Activated T-helper 2 cell treated with anti-CD3 and anti-CD28 coated beads, Interferon-gamma antibody, Interleukin-2, Interleukin-4, amounts not matched to agents 10 μg/mL and 5 μg/mL and 100 μg/mL, durations not matched to agents 14 hours and 24 hours and 36 hours (primary cell): ENCODE measurements at regions not wholly inside any gene's neighbourhood (a gene's known extent, or its start where the extent isn't known, plus 50 kb on each side); places are given as distances from the start of the nearest gene placed in this dataset.
"Not testable (repeated sequence)": the region's sequence is repeated elsewhere in the genome, so short reads cannot be mapped to it uniquely, and the experiment has no call there.

ENCODE experiments used
- DNase-seq: peaks from one replicate; pipeline ENCODE4 v3.0.0; 2021; ENCODE audit warnings: low spot score
- H3K27ac Mint-ChIP-seq: one replicate; pipeline ENCODE4 v1.8.0; 2021; ENCODE audit warnings: mixed read lengths
- H3K27me3 Mint-ChIP-seq: one replicate; pipeline ENCODE4 v1.8.0; 2021; ENCODE audit warnings: low read depth, mixed read lengths
- H3K36me3 Mint-ChIP-seq: one replicate; pipeline ENCODE4 v1.8.0; 2021; ENCODE audit warnings: low read depth, mixed read lengths
- H3K4me1 Mint-ChIP-seq: one replicate; pipeline ENCODE4 v1.8.0; 2021; ENCODE audit warnings: low read depth, mixed read lengths
- H3K4me3 Mint-ChIP-seq: one replicate; pipeline ENCODE4 v1.8.0; 2021; ENCODE audit warnings: low read depth, mild to moderate bottlenecking, moderate library complexity, mixed read lengths
- H3K9me3 Mint-ChIP-seq: one replicate; pipeline ENCODE4 v1.8.0; 2021; ENCODE audit warnings: mixed read lengths
- intact Hi-C: fragments of 100-400 bp; cut with micrococcal nuclease; formaldehyde crosslinking; loops from one replicate; pipeline ENCODE4 v1.15.1; 2023

DNA sequence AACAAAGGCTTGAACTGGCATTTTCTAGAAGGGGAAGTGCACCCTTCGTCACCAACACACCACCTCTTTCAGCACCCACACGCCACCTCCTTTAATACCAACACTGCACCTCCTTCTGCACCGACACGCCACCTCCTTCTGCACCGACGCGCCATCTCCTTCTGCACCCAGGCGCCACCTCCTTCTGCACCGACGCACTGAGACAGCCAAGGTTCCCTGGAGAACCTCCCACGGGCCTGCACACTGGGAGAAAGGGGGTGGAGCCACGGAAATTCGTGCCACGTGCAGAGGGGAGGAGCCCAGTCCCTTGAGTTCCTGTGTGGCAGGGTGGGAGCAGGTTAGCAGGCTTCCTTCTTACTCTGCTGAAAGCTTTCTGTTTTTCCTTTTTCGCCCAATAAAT is 327.9 kb upstream of the C1orf174 start:
- Mint-ChIP-seq H3K9me3 (no peaks in the 10 kb centered on the region), H3K4me1 (no peaks in the 10 kb centered on the region), H3K27me3 (no peaks in the 10 kb centered on the region), H3K27ac (no peak overlapping the region), H3K36me3 (no peaks in the 10 kb centered on the region), H3K4me3 (no peak overlapping the region)
- intact Hi-C loops, result no loop called here
- no peak for DNase-seq

DNA sequence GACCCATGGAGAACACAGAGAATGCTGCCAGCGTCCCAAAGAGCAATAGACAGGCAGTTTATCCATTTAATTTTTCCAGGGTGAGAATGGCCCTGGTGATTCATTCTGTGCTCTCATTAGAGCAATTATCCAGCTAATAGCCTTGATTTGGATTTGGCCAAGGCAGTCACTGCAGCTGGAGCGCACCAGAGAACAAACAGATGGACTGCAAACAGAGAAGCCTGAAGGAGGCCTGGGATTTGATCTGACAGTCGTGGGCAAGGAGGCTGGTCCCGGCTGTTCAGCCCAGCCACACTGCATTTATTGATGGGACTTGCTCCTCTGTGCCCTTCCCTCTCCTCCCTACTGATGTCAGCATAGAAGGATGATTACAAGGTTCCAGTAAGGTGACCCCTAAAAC is 353.9 kb upstream of the C1orf174 start:
- DNase-seq, result no peak
- peaks cover 17% of the 10 kb centered on the region for H3K9me3 Mint-ChIP-seq
- H3K27ac Mint-ChIP-seq, result no peak overlapping the region
- intact Hi-C loops, result no loop called here
- H3K4me1 Mint-ChIP-seq, result no peaks in the 10 kb centered on the region
- H3K36me3 Mint-ChIP-seq, result no peaks in the 10 kb centered on the region
- H3K27me3 Mint-ChIP-seq, result peaks cover 2% of the 10 kb centered on the region
- no peak overlapping the region for H3K4me3 Mint-ChIP-seq

DNA sequence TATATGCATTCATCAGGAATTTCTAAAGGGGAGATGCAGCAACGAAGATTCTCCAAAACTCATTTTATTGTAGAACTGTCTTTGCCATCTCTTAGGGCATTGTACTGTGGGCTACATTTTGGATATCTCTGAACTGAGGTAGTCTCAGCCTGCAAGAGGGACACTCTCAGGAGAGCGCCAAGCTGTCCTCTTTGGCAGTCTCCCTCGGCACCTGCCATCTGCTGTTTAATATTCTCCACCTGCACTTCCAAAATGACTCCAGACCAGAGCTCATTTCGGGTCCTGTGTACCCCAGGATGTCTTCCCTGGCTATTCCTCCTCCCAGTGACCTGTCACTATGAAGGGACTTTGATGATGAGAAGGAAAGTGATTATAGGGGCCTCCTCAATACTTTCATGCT is 356.3 kb upstream of the C1orf174 start:
- H3K27ac Mint-ChIP-seq, result no peak overlapping the region
- no peaks in the 10 kb centered on the region for H3K36me3 Mint-ChIP-seq
- no peak for DNase-seq
- no peaks in the 10 kb centered on the region for H3K4me1 Mint-ChIP-seq
- no peaks in the 10 kb centered on the region for H3K27me3 Mint-ChIP-seq
- intact Hi-C loops, result no loop called here
- H3K9me3 Mint-ChIP-seq, result peaks cover 23% of the 10 kb centered on the region
- no peak overlapping the region for H3K4me3 Mint-ChIP-seq

DNA sequence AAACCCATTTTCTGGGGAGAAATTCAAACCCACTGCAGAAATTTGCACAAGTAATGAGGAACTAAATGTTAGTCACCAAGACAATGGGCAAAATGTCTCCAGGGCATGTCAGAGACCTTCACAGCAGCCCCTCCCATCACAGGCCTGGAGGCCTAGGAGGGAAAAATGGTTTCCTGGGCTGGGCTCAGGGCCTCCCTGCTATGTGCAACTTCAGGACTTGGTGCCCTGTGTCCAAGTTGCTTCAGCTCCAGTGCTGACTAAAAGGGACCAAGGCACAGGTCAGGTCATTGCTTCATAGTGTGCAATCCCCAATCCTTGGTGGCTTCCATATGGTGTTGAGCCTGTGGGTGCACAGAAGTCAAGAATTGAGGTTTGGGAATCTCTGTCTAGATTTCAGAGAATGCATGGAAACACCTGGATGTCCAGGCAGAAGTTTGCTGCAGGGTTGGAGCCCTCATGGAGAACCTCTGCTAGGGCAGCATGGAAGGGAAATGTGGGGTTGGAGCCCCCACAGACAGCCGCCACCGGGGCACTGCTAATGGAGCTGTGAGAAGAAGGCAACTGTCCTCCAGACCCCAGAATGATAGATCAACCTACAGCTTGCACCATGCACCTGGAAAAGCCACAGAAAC is 358.2 kb upstream of the C1orf174 start:
- H3K27ac Mint-ChIP-seq, DNase-seq, H3K27me3 Mint-ChIP-seq, H3K4me3 Mint-ChIP-seq, H3K36me3 Mint-ChIP-seq, H3K4me1 Mint-ChIP-seq, intact Hi-C loops: not testable (repeated sequence)
- H3K9me3 Mint-ChIP-seq, result peaks cover 23% of the 10 kb centered on the region

DNA sequence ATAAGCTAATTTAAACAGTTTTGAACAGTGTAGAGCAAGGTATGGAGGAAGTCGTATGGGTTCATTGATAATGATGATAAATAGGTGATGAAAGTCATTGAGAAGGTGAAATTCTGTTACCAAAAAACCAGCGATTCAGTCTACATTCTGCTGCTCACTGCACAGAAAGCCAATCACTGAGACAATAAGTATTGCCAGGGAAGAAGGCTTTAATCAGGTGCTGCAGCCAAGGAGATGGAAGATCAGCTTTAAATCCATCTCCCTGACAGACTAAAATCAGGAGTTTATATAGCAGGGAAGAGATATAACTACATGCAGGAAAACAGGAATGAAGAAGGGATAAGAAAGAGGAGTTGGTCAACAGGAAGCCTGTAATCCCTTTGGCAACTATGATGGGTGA is 361.3 kb upstream of the C1orf174 start:
- peaks cover 23% of the 10 kb centered on the region for H3K9me3 Mint-ChIP-seq
- H3K4me3 Mint-ChIP-seq, result no peak overlapping the region

DNA sequence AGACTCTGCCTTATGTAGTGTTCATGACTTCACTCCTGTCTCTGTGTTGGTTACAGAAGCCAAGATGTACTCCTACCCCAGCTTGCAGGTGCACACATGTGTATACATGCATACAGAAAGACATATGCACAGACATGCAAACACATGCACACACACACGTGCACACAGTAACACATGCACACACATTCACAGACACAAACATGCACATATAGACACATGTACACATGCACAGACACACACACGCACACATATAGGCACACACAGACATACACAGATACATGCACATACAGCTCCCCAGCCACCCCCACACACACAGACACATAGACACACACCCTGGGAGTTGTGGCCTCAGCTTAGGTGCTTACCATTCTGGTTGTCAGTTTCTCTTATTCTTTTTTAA is 362.6 kb upstream of the C1orf174 start:
- peaks cover 10% of the 10 kb centered on the region for H3K9me3 Mint-ChIP-seq
- peaks cover 2% of the 10 kb centered on the region for H3K27me3 Mint-ChIP-seq
- H3K4me3 Mint-ChIP-seq, result no peak overlapping the region
- peaks cover 4% of the 10 kb centered on the region for H3K4me1 Mint-ChIP-seq
- DNase-seq, result no peak
- intact Hi-C loops, result no loop called here
- no peaks in the 10 kb centered on the region for H3K36me3 Mint-ChIP-seq
- no peak overlapping the region for H3K27ac Mint-ChIP-seq

More for the DNA sequence above, 361.3 kb upstream of the C1orf174 start:
- Mint-ChIP-seq H3K4me1 (no peaks in the 10 kb centered on the region), H3K27me3 (peaks cover 2% of the 10 kb centered on the region), H3K36me3 (no peaks in the 10 kb centered on the region), H3K27ac (no peak overlapping the region)
- intact Hi-C loops, result no loop called here
- DNase-seq, result no peak

DNA sequence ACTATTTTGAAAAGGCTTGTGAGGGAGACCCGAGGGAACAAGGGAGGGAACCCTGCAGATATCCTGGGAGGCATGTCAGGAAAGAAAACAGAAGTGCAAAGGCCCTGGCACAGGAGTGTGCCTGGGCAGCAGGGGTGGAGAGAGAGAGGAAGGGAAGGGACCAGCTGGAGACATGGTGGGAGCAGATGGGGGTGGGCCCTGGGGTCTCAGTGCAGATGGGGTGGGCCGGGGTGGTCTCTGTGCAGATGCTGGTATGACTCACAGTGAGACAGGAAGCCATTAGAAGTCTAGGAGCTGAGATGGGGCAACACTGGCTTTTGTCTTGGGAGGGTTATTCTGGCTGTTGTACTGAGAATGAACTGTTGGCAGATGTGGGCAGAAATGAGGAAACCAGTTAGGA is 363.6 kb upstream of the C1orf174 start:
- Mint-ChIP-seq H3K4me1 (peaks cover 5% of the 10 kb centered on the region), H3K36me3 (no peaks in the 10 kb centered on the region), H3K4me3 (no peak overlapping the region), H3K27ac (no peak overlapping the region), H3K27me3 (peaks cover 2% of the 10 kb centered on the region), H3K9me3 (peaks cover 7% of the 10 kb centered on the region)
- intact Hi-C loops, result no loop called here
- no peak for DNase-seq

DNA sequence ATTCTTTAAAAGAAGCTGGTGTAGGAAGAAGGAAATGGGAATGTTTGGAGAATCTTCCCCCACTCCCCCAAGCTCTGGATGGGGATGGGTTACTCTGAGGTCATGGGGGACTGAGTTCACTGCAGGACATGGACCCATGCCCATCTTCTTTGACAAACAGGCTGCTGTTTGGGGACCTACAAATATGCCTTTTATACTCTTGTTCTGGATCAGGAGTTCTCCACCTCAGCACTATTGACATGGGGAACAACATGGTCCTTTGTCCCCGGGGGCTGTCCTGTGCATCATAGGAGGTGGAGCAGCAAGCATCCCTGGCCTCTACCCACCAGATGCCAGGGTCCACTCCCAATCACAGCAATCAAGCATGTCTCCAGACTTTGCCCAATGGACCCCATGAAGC is 365.8 kb upstream of the C1orf174 start:
- Mint-ChIP-seq H3K9me3 (no peaks in the 10 kb centered on the region), H3K4me1 (peaks cover 5% of the 10 kb centered on the region), H3K27me3 (peaks cover 2% of the 10 kb centered on the region), H3K4me3 (no peak overlapping the region), H3K36me3 (no peaks in the 10 kb centered on the region), H3K27ac (no peak overlapping the region)
- DNase-seq, result no peak
- intact Hi-C loops, result no loop called here

DNA sequence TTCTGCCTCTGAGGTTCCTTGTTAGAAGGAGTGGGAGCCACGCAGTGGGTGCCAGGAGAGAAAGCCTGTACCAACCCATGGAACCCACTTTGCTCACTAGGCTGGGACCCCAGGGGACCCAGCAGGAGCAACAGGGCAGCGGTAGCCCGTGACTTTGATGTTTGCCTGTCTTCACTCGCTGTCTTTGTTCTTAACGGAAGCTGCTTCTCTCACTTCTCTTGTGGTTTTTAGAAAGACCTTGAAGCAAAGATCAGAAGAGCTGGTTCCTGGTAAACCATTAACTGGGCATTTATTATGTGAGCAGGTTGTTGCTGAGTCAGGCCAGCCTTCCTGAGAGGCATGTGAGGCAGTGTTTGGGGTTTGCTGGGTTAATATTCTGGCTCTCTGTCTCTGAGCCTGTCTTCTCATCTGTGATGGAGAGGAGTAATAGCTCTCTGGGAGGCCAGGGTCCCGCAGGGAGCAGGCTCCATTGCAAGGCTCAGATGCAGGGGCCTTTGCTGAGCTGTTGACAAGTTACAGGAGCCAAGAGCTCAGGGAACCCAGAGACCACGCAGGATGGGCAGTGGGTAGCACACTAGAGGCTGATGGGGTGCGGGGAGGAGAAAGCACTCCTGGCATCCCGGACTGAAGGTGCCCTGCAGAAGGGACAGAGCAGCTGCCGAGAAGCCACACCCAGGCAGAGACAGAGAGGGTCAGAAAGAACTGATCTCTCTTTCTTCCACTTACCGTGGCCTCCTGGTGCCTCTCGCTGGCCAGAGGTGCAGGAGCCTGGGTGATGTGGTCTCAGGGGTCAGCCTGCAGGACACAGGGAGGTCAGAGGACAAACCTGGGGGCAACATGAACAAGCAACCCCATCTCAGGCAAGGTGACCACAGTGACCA is 367.5 kb upstream of the C1orf174 start:
- no peak for DNase-seq
- no peaks in the 10 kb centered on the region for H3K36me3 Mint-ChIP-seq
- intact Hi-C loops, result no loop called here
- H3K27me3 Mint-ChIP-seq, result peaks cover 2% of the 10 kb centered on the region
- H3K27ac Mint-ChIP-seq, result no peak overlapping the region
- no peak overlapping the region for H3K4me3 Mint-ChIP-seq
- peaks cover 5% of the 10 kb centered on the region for H3K4me1 Mint-ChIP-seq
- H3K9me3 Mint-ChIP-seq, result no peaks in the 10 kb centered on the region

DNA sequence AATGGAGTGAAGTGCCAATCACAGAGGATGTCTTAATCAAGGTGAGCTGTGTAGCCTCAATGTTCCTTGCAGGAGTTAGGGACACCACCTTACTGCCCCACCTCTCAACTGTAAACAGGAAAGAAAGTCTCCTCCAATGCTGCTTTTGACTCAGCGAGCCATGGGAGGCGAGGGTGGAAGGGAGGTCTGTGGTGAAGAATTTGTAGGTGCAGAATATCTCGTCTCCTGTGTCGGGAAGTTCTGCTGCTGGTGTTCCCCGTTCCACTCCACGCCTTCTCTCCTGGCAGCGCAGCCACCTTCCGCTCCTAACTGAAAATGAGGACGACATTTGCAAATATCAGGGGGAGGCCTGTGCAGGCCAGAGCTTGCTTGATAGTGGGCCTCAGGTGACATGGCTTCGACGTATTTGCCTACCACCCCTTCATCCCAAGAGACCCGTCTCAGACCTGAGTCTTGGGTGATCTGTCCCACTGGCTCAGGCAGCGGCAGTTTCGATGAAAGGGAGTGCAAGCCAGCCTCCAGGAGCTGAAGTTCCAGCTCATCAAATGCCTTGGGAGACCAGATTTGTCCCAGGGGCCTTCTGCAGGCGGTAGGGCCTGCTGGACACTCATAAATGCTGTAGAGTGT is 368.3 kb upstream of the C1orf174 start:
- Mint-ChIP-seq H3K36me3 (no peaks in the 10 kb centered on the region), H3K4me1 (peaks cover 5% of the 10 kb centered on the region), H3K4me3 (no peak overlapping the region), H3K9me3 (no peaks in the 10 kb centered on the region), H3K27ac (no peak overlapping the region), H3K27me3 (peaks cover 2% of the 10 kb centered on the region)
- intact Hi-C loops, result no loop called here
- DNase-seq, result no peak

DNA sequence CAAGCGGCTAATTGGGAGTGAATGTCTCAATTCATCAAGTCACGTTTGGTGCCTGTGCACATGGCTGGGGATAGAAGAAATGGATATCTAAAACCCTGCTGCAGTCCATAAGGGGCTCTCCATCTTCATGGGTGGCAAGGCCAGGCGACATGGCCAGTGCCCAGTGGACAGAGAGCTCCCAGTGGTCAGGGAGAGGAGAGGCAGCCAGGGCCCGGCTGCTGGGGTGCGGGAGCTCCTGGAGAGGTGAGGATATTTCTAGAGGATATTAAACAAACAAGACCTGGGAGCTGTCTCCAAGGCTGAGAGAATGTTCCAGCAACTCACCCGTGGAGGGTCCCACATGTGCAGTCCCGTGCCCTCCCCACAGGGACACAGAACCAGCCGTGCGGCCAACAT is 368.8 kb upstream of the C1orf174 start:
- no peak for DNase-seq
- Mint-ChIP-seq H3K9me3 (no peaks in the 10 kb centered on the region), H3K4me3 (no peak overlapping the region), H3K36me3 (no peaks in the 10 kb centered on the region), H3K4me1 (peaks cover 5% of the 10 kb centered on the region), H3K27ac (no peak overlapping the region), H3K27me3 (peaks cover 2% of the 10 kb centered on the region)
- intact Hi-C loops, result no loop called here

DNA sequence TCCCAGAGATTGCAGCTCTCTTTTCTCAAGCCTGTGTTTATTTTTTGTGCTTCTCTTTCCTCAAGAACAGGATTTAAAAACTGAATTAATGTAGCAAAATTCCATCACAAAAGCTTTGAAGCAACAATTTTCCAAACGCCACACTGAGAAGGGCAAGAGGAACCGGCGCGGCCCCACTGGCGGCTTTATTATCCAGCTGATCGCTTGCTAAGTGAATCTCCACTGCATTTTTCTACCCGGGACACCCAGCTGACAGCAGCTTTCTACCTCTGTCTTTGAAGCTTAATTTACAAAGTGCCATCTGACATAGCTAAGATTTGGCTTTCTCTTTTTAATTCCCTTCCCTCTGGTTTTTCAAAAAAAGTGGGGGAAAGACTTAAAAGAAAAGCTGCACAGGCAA is 369.3 kb upstream of the C1orf174 start:
- intact Hi-C loops, result no loop called here
- no peak for DNase-seq
- Mint-ChIP-seq H3K36me3 (no peaks in the 10 kb centered on the region), H3K27ac (no peak overlapping the region), H3K9me3 (no peaks in the 10 kb centered on the region), H3K4me1 (peaks cover 5% of the 10 kb centered on the region), H3K27me3 (peaks cover 2% of the 10 kb centered on the region), H3K4me3 (no peak overlapping the region)

DNA sequence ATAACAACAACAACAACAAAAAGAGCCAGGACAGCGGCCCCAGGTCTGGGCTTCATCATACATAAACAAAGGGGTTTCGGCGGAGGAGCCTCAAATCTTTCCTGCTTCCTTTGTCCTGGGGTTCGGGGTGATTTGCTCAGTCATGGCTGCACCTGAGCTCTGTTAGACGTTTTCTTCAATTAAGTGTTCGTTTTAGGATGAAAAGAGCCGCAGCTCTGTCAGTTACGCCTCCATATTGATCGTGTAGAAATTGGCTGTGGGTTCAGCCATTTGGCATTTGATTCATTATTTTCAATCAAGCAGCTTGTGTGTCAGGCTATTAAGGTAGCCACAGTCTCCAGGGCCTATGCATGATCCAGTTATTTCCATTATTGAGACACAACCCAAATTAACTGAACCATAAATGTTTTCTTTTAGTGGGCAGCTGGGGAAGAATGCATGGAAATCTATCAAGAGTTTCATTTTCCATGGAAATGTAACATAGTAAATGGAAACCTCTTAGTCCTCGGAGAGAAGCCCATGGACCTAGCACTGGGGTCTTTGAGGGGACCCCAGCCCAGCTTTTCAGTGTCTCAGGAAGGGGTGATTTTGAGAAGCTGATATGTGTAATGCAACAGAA is 370.0 kb upstream of the C1orf174 start:
- peaks cover 2% of the 10 kb centered on the region for H3K27me3 Mint-ChIP-seq
- no peaks in the 10 kb centered on the region for H3K9me3 Mint-ChIP-seq
- intact Hi-C loops, result no loop called here
- H3K4me1 Mint-ChIP-seq, result peaks cover 5% of the 10 kb centered on the region
- DNase-seq, result no peak
- H3K4me3 Mint-ChIP-seq, result no peak overlapping the region
- H3K27ac Mint-ChIP-seq, result no peak overlapping the region
- H3K36me3 Mint-ChIP-seq, result no peaks in the 10 kb centered on the region
